ENCODE measurements at regions not wholly inside any gene's neighbourhood (a gene's known extent, or its start where the extent isn't known, plus 50 kb on each side); places are given as distances from the start of the nearest gene placed in this dataset.

DNA sequence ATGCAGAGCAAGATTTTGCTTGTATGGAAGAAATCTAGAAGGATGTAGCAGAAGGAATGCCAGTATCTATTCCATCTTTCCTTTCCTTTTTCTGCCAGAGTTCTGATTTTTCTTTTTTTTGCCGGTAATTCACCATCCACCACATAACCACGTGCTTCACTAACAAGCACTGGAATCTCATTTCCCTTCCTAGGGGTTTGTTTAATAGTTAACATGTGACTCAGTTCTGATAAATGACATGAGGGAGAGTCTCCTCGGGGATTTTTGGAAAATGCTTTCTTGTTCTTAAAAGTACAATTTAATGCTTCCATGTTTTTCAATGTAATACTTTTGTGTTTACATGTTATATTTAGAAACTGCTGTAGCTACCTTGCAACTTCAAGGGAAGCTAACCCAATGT lies 590.2 kb downstream of the SH2D4B start:
- no peak for DNase-seq (ENCODE audit: low read depth, low spot score)
- no peak overlapping the region for H3K4me3 ChIP-seq (ENCODE audit: low read depth, low read length)
- no peaks in the 10 kb centered on the region for H3K27me3 ChIP-seq (ENCODE audit: control insufficient read depth, insufficient read depth, low read length)
- POLR2A ChIA-PET = no interaction called here
- TF ChIP-seq, protein P1, sequence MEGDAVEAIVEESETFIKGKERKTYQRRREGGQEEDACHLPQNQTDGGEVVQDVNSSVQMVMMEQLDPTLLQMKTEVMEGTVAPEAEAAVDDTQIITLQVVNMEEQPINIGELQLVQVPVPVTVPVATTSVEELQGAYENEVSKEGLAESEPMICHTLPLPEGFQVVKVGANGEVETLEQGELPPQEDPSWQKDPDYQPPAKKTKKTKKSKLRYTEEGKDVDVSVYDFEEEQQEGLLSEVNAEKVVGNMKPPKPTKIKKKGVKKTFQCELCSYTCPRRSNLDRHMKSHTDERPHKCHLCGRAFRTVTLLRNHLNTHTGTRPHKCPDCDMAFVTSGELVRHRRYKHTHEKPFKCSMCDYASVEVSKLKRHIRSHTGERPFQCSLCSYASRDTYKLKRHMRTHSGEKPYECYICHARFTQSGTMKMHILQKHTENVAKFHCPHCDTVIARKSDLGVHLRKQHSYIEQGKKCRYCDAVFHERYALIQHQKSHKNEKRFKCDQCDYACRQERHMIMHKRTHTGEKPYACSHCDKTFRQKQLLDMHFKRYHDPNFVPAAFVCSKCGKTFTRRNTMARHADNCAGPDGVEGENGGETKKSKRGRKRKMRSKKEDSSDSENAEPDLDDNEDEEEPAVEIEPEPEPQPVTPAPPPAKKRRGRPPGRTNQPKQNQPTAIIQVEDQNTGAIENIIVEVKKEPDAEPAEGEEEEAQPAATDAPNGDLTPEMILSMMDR (IDR thresholded peaks at IDR 0.05; ENCODE audit: low read depth, low read length) = no peak
- no peak overlapping the region for H3K27ac ChIP-seq (ENCODE audit: low read depth, low read length)
- H3K9me3 ChIP-seq (ENCODE audit: control insufficient read depth, insufficient read depth, low read length) = no peaks in the 10 kb centered on the region; the same call in 1 of the 2 replicates
- CTCF ChIA-PET = no interaction called here

DNA sequence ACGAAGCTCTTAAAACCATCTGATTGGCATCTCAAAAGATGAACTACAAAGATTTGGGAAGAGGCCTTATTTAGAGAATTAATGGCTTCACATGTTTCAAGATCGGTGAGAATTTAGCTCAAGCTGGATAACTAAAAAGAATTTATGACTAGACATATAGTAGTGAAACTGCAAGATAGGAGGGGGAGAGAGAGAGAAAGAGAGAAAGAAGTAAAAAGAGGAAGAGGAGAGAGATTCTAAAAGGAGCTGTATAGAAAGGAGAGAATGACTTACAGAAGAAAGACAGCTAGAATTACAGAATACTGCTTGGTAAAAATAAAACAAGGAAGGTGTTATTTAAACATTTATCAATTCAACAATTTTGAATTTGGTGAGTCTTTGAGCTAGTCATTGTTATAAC lies 592.3 kb downstream of the SH2D4B start:
- no peak for DNase-seq (ENCODE audit: low read depth, low spot score)
- CTCF ChIA-PET = interaction anchor here (0.7 kb wide), 1 partner anchor 467 kb away, joined by 3 read pairs; no protein-coding TSS in a partner anchor

DNA sequence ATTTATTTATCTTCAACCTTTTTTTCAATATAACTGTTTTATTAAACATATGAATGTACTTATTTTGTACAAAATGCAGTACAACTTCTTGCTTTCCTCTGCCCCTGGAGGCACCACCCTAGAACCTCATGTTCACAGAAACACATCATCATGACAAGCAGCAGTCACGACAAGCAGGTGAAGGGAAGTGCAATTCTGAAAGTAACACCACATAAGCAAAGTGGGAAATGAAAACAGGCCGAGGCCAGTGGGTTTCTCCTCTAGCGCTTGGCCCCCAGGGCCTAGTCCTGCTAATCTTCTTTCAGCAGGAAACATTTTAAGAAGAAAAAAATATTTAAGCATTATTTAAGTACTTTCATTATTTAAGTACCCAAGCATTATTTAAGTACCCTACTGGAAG lies 598.1 kb downstream of the SH2D4B start:
- CTCF ChIA-PET = no interaction called here
- DNase-seq (ENCODE audit: low read depth, low spot score) = no peak
- Histone ChIP-seq H3K27ac (ENCODE audit: low read depth, low read length) (no peak overlapping the region), H3K4me3 (ENCODE audit: low read depth, low read length) (no peak overlapping the region), H3K9me3 (ENCODE audit: control insufficient read depth, insufficient read depth, low read length) (peaks cover 17% of the 10 kb centered on the region), H3K27me3 (ENCODE audit: control insufficient read depth, insufficient read depth, low read length) (no peaks in the 10 kb centered on the region)
- TF ChIP-seq, protein P1 (IDR thresholded peaks at IDR 0.05; ENCODE audit: low read depth, low read length) = no peak
- POLR2A ChIA-PET = no interaction called here

More for the DNA sequence above, 592.3 kb downstream of the SH2D4B start:
- Histone ChIP-seq H3K27me3 (ENCODE audit: control insufficient read depth, insufficient read depth, low read length) (no peaks in the 10 kb centered on the region), H3K27ac (ENCODE audit: low read depth, low read length) (no peak overlapping the region), H3K9me3 (ENCODE audit: control insufficient read depth, insufficient read depth, low read length) (no peaks in the 10 kb centered on the region; the same call in 1 of the 2 replicates), H3K4me3 (ENCODE audit: low read depth, low read length) (no peak overlapping the region)
- TF ChIP-seq, protein P1 (IDR thresholded peaks at IDR 0.05; ENCODE audit: low read depth, low read length) = no peak
- POLR2A ChIA-PET = no interaction called here

DNA sequence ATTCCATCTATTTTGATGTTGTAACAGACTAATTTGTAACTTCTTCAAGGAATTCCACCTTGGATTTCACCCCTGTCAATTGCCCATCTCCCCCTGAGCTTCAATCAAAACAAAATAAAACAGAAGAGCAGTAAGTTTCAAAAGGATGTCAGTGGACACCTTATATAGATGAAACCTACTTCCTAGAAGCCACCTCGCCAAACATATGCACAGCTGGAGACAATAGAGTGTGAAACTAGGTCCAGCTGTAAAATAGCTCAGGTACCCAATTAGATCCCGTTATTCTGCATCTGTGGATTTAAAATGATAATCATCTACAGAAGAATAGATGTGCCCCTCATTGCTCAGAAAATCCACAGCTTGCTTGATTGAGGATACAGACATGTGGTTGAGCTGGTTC lies 598.6 kb downstream of the SH2D4B start:
- Histone ChIP-seq H3K27ac (ENCODE audit: low read depth, low read length) (no peak overlapping the region), H3K4me3 (ENCODE audit: low read depth, low read length) (no peak overlapping the region), H3K27me3 (ENCODE audit: control insufficient read depth, insufficient read depth, low read length) (no peaks in the 10 kb centered on the region), H3K9me3 (ENCODE audit: control insufficient read depth, insufficient read depth, low read length) (peaks cover 17% of the 10 kb centered on the region)
- ChIA-PET CTCF (no interaction called here), POLR2A (no interaction called here)
- DNase-seq (ENCODE audit: low read depth, low spot score) = no peak
- TF ChIP-seq, protein P1 (IDR thresholded peaks at IDR 0.05; ENCODE audit: low read depth, low read length) = no peak

DNA sequence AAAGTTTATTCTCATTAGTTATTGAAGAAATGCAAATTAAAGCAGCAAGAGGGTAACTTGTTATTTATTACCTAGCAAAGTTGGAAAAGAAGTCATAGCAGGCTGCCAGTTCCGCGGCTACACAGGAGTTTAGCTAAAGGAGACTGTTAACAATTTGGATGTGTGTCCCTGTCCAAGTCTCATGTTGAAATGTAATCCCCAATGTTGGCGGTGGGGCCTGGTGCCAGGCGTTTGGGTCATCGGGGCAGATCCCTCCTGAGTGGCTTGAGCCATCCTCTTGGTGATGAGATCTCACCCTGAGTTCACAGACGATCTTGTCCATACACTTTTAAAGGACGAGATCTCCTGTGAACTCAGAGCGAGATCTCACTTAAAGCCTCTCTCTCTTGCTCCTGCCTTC lies 608.3 kb downstream of the SH2D4B start:
- CTCF ChIA-PET = interaction anchor here (1.0 kb wide), 1 partner anchor 482 kb away, joined by 5 read pairs; no protein-coding TSS in a partner anchor
- Histone ChIP-seq H3K9me3 (ENCODE audit: control insufficient read depth, insufficient read depth, low read length) (peaks cover 10% of the 10 kb centered on the region; the same call in 1 of the 2 replicates), H3K27me3 (ENCODE audit: control insufficient read depth, insufficient read depth, low read length) (no peaks in the 10 kb centered on the region), H3K4me3 (ENCODE audit: low read depth, low read length) (no peak overlapping the region), H3K27ac (ENCODE audit: low read depth, low read length) (no peak overlapping the region)
- TF ChIP-seq, protein P1 (IDR thresholded peaks at IDR 0.05; ENCODE audit: low read depth, low read length) = no peak
- POLR2A ChIA-PET = no interaction called here
- no peak for DNase-seq (ENCODE audit: low read depth, low spot score)
